ENCODE measurements at regions not wholly inside any gene's neighbourhood (a gene's known extent, or its start where the extent isn't known, plus 50 kb on each side); places are given as distances from the start of the nearest gene placed in this dataset.
"Not testable (repeated sequence)": the region's sequence is repeated elsewhere in the genome, so short reads cannot be mapped to it uniquely, and the experiment has no call there.

DNA sequence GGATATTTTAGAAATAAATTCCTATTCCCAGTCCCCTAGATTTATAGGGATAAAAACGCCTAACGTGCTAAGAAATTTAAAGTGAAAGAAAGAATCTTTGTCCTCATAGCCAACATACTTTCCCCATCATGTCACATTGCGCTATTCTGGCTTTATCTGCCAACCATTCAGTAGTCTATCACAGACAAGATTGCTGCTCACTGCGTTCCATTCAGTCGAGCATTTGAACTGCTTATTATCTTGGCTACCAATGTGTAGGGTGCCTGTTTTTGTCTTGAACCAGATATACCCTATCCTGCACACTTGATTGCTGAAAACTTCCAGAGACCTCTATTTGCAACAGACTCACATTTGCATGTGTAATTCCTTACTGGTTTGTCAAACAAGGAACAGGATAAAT is 751.5 kb downstream of the EPHA7 start:
- no peak overlapping the region for H3K9ac ChIP-seq (ENCODE audit: insufficient read depth in 1 of 2, low read length in 2 of 2)
- no peaks in the 10 kb centered on the region for H3K27me3 ChIP-seq (ENCODE audit: control insufficient read depth in 3 of 3, insufficient read depth in 3 of 3, low read length in 2 of 3)
- H3K4me1 ChIP-seq (ENCODE audit: control insufficient read depth in 5 of 5, insufficient read depth in 5 of 5, low read length in 5 of 5), result no peaks in the 10 kb centered on the region
- H3K9me3 ChIP-seq (ENCODE audit: control insufficient read depth in 4 of 4, insufficient read depth in 3 of 4, low read length in 3 of 4), result no peaks in the 10 kb centered on the region
- H3K4me3 ChIP-seq, result no peak overlapping the region
- H3K36me3 ChIP-seq (ENCODE audit: control insufficient read depth in 4 of 4, insufficient read depth in 4 of 4, low read length in 4 of 4), result no peaks in the 10 kb centered on the region
- no peak for ATAC-seq (ENCODE audit: insufficient read depth, low FRiP score)
- no peak overlapping the region for H3K27ac ChIP-seq (ENCODE audit: low read depth in 1 of 2, low read length in 1 of 2)
- 62 to 84% methylated on average over 5 of the region's 5 CpGs for WGBS, 2 donors
- TF ChIP-seq, protein P1, sequence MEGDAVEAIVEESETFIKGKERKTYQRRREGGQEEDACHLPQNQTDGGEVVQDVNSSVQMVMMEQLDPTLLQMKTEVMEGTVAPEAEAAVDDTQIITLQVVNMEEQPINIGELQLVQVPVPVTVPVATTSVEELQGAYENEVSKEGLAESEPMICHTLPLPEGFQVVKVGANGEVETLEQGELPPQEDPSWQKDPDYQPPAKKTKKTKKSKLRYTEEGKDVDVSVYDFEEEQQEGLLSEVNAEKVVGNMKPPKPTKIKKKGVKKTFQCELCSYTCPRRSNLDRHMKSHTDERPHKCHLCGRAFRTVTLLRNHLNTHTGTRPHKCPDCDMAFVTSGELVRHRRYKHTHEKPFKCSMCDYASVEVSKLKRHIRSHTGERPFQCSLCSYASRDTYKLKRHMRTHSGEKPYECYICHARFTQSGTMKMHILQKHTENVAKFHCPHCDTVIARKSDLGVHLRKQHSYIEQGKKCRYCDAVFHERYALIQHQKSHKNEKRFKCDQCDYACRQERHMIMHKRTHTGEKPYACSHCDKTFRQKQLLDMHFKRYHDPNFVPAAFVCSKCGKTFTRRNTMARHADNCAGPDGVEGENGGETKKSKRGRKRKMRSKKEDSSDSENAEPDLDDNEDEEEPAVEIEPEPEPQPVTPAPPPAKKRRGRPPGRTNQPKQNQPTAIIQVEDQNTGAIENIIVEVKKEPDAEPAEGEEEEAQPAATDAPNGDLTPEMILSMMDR (IDR thresholded peaks at IDR 0.05; ENCODE audit: control extremely low read depth, extremely low read depth), result no peak
- DNase-seq, result peak in 2 of 3 donors; percentile 33 to 38

DNA sequence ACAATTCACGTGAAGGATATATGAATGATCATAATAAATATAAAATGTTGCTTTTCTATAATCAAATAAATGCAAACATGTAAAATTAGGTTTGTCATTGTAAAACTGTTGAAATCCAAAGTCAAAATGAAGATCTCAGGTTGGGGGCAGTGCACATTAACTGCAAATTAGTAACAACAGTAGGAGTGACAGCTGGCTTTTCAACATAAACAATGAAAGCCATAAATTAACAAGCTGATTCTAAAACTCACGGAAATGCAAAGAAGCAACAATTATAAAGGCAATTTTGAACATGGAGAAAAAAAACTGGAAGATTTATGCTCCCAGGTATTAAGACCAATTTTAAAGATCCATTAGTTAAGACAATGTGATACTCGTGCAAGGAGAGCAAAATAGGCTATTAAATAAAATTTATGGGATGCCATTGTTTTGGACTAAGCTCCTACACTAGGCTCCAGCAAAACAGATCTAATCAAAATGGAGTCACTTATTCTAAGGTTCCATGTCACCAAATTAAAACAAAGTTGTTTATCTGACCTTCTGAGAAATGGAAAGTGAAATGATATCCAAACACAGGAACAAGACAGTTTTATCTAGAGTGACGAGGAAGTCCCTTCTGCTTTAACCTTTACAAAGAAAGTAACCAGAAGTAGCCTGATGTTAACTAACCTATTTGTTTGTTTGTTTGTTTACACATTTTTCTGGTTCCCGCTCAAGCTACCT is 770.8 kb downstream of the EPHA7 start:
- Histone ChIP-seq H3K27me3 (ENCODE audit: control insufficient read depth in 3 of 3, insufficient read depth in 3 of 3, low read length in 2 of 3) (no peaks in the 10 kb centered on the region), H3K36me3 (ENCODE audit: control insufficient read depth in 4 of 4, insufficient read depth in 4 of 4, low read length in 4 of 4) (no peaks in the 10 kb centered on the region), H3K27ac (ENCODE audit: low read depth in 1 of 2, low read length in 1 of 2) (no peak overlapping the region), H3K4me1 (ENCODE audit: control insufficient read depth in 5 of 5, insufficient read depth in 5 of 5, low read length in 5 of 5) (no peaks in the 10 kb centered on the region), H3K9me3 (ENCODE audit: control insufficient read depth in 4 of 4, insufficient read depth in 3 of 4, low read length in 3 of 4) (no peaks in the 10 kb centered on the region), H3K9ac (ENCODE audit: insufficient read depth in 1 of 2, low read length in 2 of 2) (no peak overlapping the region), H3K4me3 (no peak overlapping the region)
- ATAC-seq (ENCODE audit: insufficient read depth, low FRiP score), result no peak
- no peak for DNase-seq
- TF ChIP-seq, protein P1 (IDR thresholded peaks at IDR 0.05; ENCODE audit: control extremely low read depth, extremely low read depth), result no peak
- 66 to 73% methylated on average over 5 of the region's 5 CpGs for WGBS, 2 donors

DNA sequence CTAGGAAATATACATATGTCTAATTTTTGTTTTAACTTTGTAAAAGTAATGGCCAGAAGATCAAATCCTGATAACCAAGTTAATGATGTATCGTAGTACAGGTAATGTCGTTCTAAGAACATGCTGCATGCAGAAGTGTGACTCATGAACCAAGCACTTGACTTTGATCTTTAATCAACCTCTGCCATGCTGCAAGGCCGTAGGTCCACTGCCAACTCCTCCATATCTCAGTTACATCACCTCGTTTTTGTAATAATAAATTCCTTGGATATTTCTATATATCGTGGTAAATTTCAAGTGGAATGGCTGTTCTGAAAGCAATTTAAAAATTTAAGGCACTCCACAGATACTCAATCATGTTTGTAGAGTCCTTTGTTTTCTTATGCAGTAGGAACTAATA is 771.7 kb downstream of the EPHA7 start:
- peak in 1 of 3 donors; percentile 5 for DNase-seq
- Histone ChIP-seq H3K27me3 (ENCODE audit: control insufficient read depth in 3 of 3, insufficient read depth in 3 of 3, low read length in 2 of 3) (no peaks in the 10 kb centered on the region), H3K4me1 (ENCODE audit: control insufficient read depth in 5 of 5, insufficient read depth in 5 of 5, low read length in 5 of 5) (no peaks in the 10 kb centered on the region), H3K9me3 (ENCODE audit: control insufficient read depth in 4 of 4, insufficient read depth in 3 of 4, low read length in 3 of 4) (no peaks in the 10 kb centered on the region), H3K36me3 (ENCODE audit: control insufficient read depth in 4 of 4, insufficient read depth in 4 of 4, low read length in 4 of 4) (no peaks in the 10 kb centered on the region), H3K27ac (ENCODE audit: low read depth in 1 of 2, low read length in 1 of 2) (no peak overlapping the region), H3K9ac (ENCODE audit: insufficient read depth in 1 of 2, low read length in 2 of 2) (no peak overlapping the region), H3K4me3 (no peak overlapping the region)
- ATAC-seq (ENCODE audit: insufficient read depth, low FRiP score), result peak; percentile 47
- TF ChIP-seq, protein P1 (IDR thresholded peaks at IDR 0.05; ENCODE audit: control extremely low read depth, extremely low read depth), result no peak
- 51 to 79% methylated on average over 5 of the region's 5 CpGs for WGBS, 2 donors

DNA sequence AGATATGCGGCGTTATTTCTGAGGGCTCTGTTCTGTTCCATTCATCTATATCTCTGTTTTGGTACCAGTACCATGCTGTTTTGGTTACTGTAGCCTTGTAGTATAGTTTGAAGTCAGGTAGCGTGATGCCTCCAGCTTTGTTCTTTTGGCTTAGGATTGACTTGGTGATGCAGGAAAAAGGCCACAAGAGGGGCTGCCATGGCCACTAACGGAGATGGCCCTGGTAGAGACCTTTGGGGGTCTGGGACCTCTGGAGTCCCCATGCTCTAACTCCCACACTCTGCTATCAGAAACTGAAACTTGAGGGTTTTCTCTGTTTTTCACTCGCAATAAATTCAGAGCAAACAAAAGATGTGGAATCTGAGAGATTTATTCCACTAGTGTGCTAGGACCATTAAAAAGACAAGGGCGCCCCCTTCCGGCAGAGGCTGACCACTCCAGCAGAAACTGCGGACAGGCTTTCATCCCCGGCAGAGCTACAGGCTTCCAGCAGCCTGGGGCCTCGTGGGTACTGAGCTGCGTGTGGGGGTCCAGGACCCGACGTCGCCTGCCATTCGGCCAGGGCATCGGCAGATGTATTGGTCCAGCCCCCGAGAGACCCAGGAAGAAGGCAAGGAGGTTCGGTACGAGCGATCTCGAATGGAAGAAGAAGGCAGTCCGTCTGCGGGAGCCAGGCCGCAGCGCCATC is 775.1 kb downstream of the EPHA7 start:
- DNase-seq, result peak; percentile 2 to 21 (median 3)
- H3K4me1 ChIP-seq (ENCODE audit: control insufficient read depth in 5 of 5, insufficient read depth in 5 of 5, low read length in 5 of 5); ATAC-seq (ENCODE audit: insufficient read depth, low FRiP score); H3K27me3 ChIP-seq (ENCODE audit: control insufficient read depth in 3 of 3, insufficient read depth in 3 of 3, low read length in 2 of 3); H3K27ac ChIP-seq (ENCODE audit: low read depth in 1 of 2, low read length in 1 of 2); H3K9me3 ChIP-seq (ENCODE audit: control insufficient read depth in 4 of 4, insufficient read depth in 3 of 4, low read length in 3 of 4); H3K4me3 ChIP-seq; H3K36me3 ChIP-seq (ENCODE audit: control insufficient read depth in 4 of 4, insufficient read depth in 4 of 4, low read length in 4 of 4); H3K9ac ChIP-seq (ENCODE audit: insufficient read depth in 1 of 2, low read length in 2 of 2): not testable (repeated sequence)
- 75 to 80% methylated on average over 25 of the region's 25 CpGs for WGBS, 2 donors

Data from lung (tissue), 11 donors.